OCI-LY3 (cell line): ENCODE measurements at regions not wholly inside any gene's neighbourhood (a gene's known extent, or its start where the extent isn't known, plus 50 kb on each side); places are given as distances from the start of the nearest gene placed in this dataset.

Experiments used
- EZH2phosphoT487 ChIP-seq: fragments of 200-600 bp; shearing (Covaris generic); IDR thresholded peaks from 2 replicates; pipeline ENCODE4 v1.6.1; 2018; ENCODE audit warnings: antibody characterized with exemption, mixed run types, low read depth
- TF ChIP-seq, protein P1 (sequence below): fragments of 200-600, 300-600 bp; sonication (generic); IDR thresholded peaks from 2 replicates; pipeline ENCODE4 v1.5.1; 2014; ENCODE audit warnings: antibody characterized with exemption, low read length, low read depth

GRCh38 chr4:27638163-27638915, 777.7 kb downstream of the STIM2 start:
- TF ChIP-seq, protein P1, sequence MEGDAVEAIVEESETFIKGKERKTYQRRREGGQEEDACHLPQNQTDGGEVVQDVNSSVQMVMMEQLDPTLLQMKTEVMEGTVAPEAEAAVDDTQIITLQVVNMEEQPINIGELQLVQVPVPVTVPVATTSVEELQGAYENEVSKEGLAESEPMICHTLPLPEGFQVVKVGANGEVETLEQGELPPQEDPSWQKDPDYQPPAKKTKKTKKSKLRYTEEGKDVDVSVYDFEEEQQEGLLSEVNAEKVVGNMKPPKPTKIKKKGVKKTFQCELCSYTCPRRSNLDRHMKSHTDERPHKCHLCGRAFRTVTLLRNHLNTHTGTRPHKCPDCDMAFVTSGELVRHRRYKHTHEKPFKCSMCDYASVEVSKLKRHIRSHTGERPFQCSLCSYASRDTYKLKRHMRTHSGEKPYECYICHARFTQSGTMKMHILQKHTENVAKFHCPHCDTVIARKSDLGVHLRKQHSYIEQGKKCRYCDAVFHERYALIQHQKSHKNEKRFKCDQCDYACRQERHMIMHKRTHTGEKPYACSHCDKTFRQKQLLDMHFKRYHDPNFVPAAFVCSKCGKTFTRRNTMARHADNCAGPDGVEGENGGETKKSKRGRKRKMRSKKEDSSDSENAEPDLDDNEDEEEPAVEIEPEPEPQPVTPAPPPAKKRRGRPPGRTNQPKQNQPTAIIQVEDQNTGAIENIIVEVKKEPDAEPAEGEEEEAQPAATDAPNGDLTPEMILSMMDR: no peak
- TF ChIP-seq EZH2phosphoT487: no peak
